Neutrophil (primary cell): ENCODE measurements at regions not wholly inside any gene's neighbourhood (a gene's known extent, or its start where the extent isn't known, plus 50 kb on each side); places are given as distances from the start of the nearest gene placed in this dataset.

ENCODE experiments used
- H3K27ac ChIP-seq: fragments of 200-600 bp; sonication (generic); 2 replicates; pipeline ENCODE4 v1.5.1; 2016; ENCODE audit warnings: mild to moderate bottlenecking, moderate library complexity
- H3K27me3 ChIP-seq: fragments of 200-600 bp; sonication (generic); 2 replicates; pipeline ENCODE4 v1.6.0; 2016; ENCODE audit warnings: mild to moderate bottlenecking
- H3K36me3 ChIP-seq: fragments of 200-600 bp; sonication (generic); 2 replicates; pipeline ENCODE4 v1.5.1; 2017
- H3K4me1 ChIP-seq, 2 experiments: fragments of 200-600 bp in 1 of 2; sonication (generic) in 1 of 2; 1 replicate in 1 of 2; 2 replicates in 1 of 2; pipeline versions ENCODE4 v1.5.1 to v1.6.1; 2013 to 2016; ENCODE audit warnings: low read depth in 1 of 2, low read length in 1 of 2, mild to moderate bottlenecking in 1 of 2, moderate library complexity in 1 of 2; ENCODE audit not compliant: control insufficient read depth in 1 of 2, insufficient read depth in 1 of 2
- H3K4me3 ChIP-seq, 2 experiments: fragments of 200-600 bp in 1 of 2; sonication (generic) in 1 of 2; 1 replicate in 1 of 2; 2 replicates in 1 of 2; pipeline ENCODE4 v1.5.1; 2013 to 2016; ENCODE audit warnings: low read depth in 1 of 2, low read length in 1 of 2, mild to moderate bottlenecking in 1 of 2, moderate library complexity in 1 of 2
- H3K9me3 ChIP-seq: fragments of 200-600 bp; sonication (generic); 2 replicates; pipeline ENCODE4 v1.5.1; 2016
- CTCF ChIP-seq: fragments of 200-600 bp; sonication (generic); IDR thresholded peaks from 2 replicates; pipeline ENCODE4 v1.5.1; 2016; ENCODE audit warnings: antibody characterized with exemption

DNA sequence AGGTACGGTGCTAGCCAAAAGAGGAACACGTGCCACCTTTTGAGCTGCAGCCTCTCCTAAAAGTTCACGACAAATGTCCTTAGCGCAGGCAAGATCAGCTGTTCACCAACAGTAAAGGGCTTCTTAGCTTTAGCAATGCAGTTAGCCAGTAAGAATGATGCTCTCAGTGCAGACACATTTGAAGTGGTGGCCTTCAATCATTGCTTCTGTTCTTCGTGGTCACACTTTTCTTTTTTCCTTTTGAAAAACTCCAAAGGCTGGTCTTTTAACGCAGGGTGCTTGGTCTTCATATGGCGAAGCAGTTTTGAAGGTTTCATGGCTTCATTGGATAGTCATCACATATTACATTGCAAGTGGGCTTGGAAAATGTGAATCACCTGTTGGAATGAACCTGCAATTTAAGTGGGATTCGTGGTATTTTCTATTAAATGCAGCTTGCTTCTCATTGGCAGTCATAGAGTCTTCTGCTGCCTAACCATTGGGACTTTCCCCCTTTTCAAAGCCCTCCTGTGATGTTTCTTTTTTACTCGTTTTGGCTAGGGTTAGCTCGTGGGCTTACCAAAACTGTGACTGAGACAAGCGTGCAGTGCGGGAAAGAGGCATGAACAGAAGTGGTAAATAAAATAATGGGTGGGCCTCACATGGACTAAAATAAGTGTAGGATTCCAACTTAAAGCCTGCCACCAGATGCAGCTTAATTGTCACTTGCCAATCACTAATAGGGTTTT lies 100.9 kb downstream of the MRPL36 start:
- no peak for TF ChIP-seq CTCF
- Histone ChIP-seq H3K9me3 (no peaks in the 10 kb centered on the region), H3K27ac (no peak overlapping the region)

GRCh38 chr5:1692381-1692780 lies 107.3 kb downstream of the MRPL36 start:
- Histone ChIP-seq H3K9me3 (no peaks in the 10 kb centered on the region), H3K4me3 (no peak overlapping the region), H3K36me3 (no peaks in the 10 kb centered on the region), H3K27ac (no peak overlapping the region), H3K4me1 (no peaks in the 10 kb centered on the region), H3K27me3 (peaks cover 7% of the 10 kb centered on the region)
- no peak for TF ChIP-seq CTCF

More for the DNA sequence above, 100.9 kb downstream of the MRPL36 start:
- Histone ChIP-seq H3K27me3 (peaks cover 18% of the 10 kb centered on the region), H3K4me3 (no peak overlapping the region), H3K4me1 (no peaks in the 10 kb centered on the region), H3K36me3 (no peaks in the 10 kb centered on the region)

DNA sequence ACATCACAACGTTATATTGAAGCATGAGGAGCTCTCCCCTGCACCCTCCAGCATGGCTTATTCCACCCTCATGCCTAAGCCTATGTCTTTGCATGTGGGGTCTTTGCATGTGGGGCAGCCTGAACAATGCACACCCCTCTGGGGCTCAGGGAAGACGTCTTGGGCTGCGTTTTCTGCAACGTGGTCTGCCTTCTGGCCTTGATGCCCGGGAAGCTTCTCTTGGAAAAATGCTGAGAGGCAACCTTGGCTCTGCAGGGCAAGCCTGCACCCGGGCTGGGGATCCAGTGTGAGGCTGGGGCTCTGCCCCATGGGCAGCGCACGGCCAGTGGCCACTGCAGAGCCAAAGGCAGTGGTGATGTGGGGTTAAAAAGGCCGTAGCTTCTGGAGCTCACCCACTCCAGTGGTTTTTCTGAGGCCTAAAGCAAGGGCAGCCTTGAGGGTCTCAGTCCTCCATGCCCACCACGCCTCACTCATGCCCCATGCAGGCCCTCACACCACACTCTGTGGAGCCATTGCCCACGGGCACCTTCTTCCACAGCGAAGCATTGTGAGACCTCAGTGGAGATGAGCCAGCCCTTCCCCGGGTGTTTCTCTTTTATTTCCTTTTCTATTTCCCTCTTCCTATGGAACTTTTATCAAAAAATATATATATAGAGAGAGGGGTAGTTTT lies 112.2 kb downstream of the MRPL36 start:
- TF ChIP-seq CTCF: no peak
- Histone ChIP-seq H3K4me3 (no peak overlapping the region), H3K27me3 (peaks cover 17% of the 10 kb centered on the region), H3K27ac (no peak overlapping the region), H3K4me1 (no peaks in the 10 kb centered on the region), H3K36me3 (no peaks in the 10 kb centered on the region), H3K9me3 (no peaks in the 10 kb centered on the region)

DNA sequence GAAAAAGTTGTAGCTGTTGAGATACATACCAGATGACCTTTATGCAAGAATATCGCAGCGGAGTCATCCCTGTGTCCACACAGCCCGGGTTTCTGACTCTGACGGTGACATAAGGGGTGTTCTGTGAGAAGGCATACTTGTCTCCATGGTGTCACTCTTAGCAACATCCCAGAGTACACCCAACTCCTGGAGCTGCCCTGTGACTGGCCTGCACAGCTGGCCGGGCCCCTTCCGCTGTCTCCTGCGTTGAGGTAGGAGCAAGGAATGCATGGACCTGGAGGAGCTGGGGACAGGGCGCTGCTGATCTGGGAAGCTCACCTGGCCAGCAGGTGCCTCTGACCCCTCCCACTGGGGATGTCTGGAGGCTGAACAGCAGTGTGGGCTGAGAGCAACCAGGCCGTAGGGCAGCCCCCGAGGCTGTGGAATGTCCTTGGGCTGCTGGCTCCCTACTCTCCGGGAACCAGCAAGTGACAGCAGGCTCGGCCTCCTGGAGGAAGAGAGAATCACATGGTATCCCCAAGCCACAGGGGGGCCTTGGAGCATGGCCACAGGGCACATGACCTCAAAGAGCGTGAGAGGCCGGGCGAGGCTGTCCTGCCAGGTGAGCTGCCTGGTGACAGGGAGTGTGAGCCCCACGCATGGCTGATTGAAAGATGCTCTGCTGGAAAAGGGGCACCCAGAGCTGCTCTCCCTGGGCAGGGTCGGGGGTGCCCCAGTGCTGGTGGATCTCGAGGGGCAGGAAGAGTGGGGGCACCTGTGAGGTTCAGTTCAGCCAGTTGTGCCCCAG lies 113.4 kb downstream of the MRPL36 start:
- Histone ChIP-seq H3K27me3 (peaks cover 21% of the 10 kb centered on the region), H3K4me1 (no peaks in the 10 kb centered on the region), H3K9me3 (no peaks in the 10 kb centered on the region), H3K27ac (no peak overlapping the region), H3K36me3 (no peaks in the 10 kb centered on the region), H3K4me3 (no peak overlapping the region)
- no peak for TF ChIP-seq CTCF

GRCh38 chr5:1685066-1685465 lies 114.6 kb downstream of the MRPL36 start:
- H3K36me3 ChIP-seq: no peaks in the 10 kb centered on the region
- no peak for TF ChIP-seq CTCF
- no peaks in the 10 kb centered on the region for H3K4me1 ChIP-seq
- H3K27me3 ChIP-seq: peaks cover 24% of the 10 kb centered on the region
- H3K4me3 ChIP-seq: no peak overlapping the region
- no peak overlapping the region for H3K27ac ChIP-seq
- H3K9me3 ChIP-seq: no peaks in the 10 kb centered on the region
